DOHH2 (cell line): ENCODE measurements at regions not wholly inside any gene's neighbourhood (a gene's known extent, or its start where the extent isn't known, plus 50 kb on each side); places are given as distances from the start of the nearest gene placed in this dataset.

Source experiments
- H3F3A ChIP-seq: fragments of 200-600 bp; sonication (generic), shearing (Covaris generic); 2 replicates; pipeline ENCODE4 v1.6.0; 2016; ENCODE audit warnings: antibody characterized with exemption, mild to moderate bottlenecking; ENCODE audit not compliant: control insufficient read depth, insufficient read depth
- H3K27ac ChIP-seq: fragments of 200-600 bp; sonication (generic); 2 replicates; pipeline ENCODE4 v1.5.1; 2014; ENCODE audit warnings: low read depth, mild to moderate bottlenecking, low read length, moderate library complexity
- H3K27me3 ChIP-seq: fragments of 200-600 bp; sonication (generic); 2 replicates; pipeline ENCODE4 v1.6.1; 2014; ENCODE audit warnings: mild to moderate bottlenecking, low read length, mixed read lengths; ENCODE audit not compliant: control insufficient read depth
- H3K36me3 ChIP-seq: fragments of 200-600 bp; sonication (generic); 2 replicates; pipeline ENCODE4 v1.6.1; 2014; ENCODE audit warnings: mild to moderate bottlenecking, low read length, moderate library complexity, mixed read lengths; ENCODE audit not compliant: control insufficient read depth
- H3K4me1 ChIP-seq: fragments of 200-600 bp; sonication (generic); 2 replicates; pipeline ENCODE4 v1.6.1; 2014; ENCODE audit warnings: mild to moderate bottlenecking, low read length, mixed read lengths; ENCODE audit not compliant: control insufficient read depth
- H3K4me2 ChIP-seq: fragments of 200-600 bp; sonication (generic); 2 replicates; pipeline ENCODE4 v1.6.0; 2014; ENCODE audit warnings: mild to moderate bottlenecking, low read length, moderate library complexity
- H3K4me3 ChIP-seq: fragments of 200-600 bp; sonication (generic); 2 replicates; pipeline ENCODE4 v1.5.1; 2014; ENCODE audit warnings: mild to moderate bottlenecking, low read length, mixed read lengths
- H3K79me2 ChIP-seq: fragments of 200-600 bp; sonication (generic); 2 replicates; pipeline ENCODE4 v1.6.1; 2014; ENCODE audit warnings: mild to moderate bottlenecking, low read length, mixed read lengths; ENCODE audit not compliant: control insufficient read depth
- H3K9me2 ChIP-seq: fragments of 200-600 bp; sonication (generic); replicated peaks from 2 replicates; pipeline ENCODE4 v1.6.1; 2014; ENCODE audit warnings: mild to moderate bottlenecking, low read length, mixed read lengths; ENCODE audit not compliant: control insufficient read depth
- H3K9me3 ChIP-seq: fragments of 200-600 bp; sonication (generic); 2 replicates; pipeline ENCODE4 v1.6.1; 2014; ENCODE audit warnings: antibody characterized with exemption, low read length, mixed read lengths; ENCODE audit not compliant: control insufficient read depth, insufficient read depth
- H4K20me1 ChIP-seq: fragments of 200-600 bp; sonication (generic); 2 replicates; pipeline ENCODE4 v1.6.0; 2014; ENCODE audit warnings: low read depth, mild to moderate bottlenecking, antibody characterized with exemption, low read length, moderate library complexity; ENCODE audit not compliant: control insufficient read depth, insufficient read depth
- EZH2phosphoT487 ChIP-seq: fragments of 200-600 bp; sonication (generic); IDR thresholded peaks from 2 replicates; pipeline ENCODE4 v1.6.1; 2017; ENCODE audit warnings: borderline replicate concordance, mild to moderate bottlenecking, antibody characterized with exemption, low read length, moderate library complexity, mixed read lengths
- TF ChIP-seq, protein P1 (sequence below): fragments of 200-600 bp; sonication (generic); IDR thresholded peaks from one replicate; pipeline ENCODE4 v1.5.1; 2014; ENCODE audit warnings: antibody characterized with exemption, mild to moderate bottlenecking, low read depth, low read length; ENCODE audit not compliant: poor library complexity, severe bottlenecking

DNA sequence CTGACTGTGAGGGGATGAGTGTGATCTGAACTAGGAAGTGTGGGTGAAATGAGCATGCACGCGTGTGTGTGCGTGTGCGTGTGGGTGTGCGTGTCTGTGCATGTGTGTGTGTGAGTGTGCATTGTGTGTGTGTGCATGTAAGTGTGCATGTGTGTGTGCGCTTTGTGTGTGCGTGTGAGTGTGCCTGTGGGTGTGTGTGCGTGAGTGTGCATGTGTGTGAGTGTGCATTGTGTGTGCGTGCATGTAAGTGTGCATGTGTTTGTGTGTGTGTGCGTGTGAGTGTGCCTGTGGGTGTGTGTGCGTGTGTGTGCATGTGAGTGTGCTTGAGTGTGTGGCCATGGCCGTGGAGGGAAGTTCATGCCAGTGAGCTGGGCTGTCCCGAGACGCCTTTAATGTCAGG lies 76.3 kb downstream of the RTP5 start:
- Histone ChIP-seq H3K4me2 (no peak overlapping the region), H4K20me1 (no peaks in the 10 kb centered on the region), H3K79me2 (no peaks in the 10 kb centered on the region), H3K4me3 (no peak overlapping the region), H3K4me1 (peaks cover 4% of the 10 kb centered on the region), H3K27me3 (no peaks in the 10 kb centered on the region), H3K9me3 (no peaks in the 10 kb centered on the region), H3K27ac (no peak overlapping the region), H3K9me2 (no peaks in the 10 kb centered on the region), H3K36me3 (no peaks in the 10 kb centered on the region), H3F3A (no peaks in the 10 kb centered on the region)
- no peak for TF ChIP-seq EZH2phosphoT487
- TF ChIP-seq, protein P1, sequence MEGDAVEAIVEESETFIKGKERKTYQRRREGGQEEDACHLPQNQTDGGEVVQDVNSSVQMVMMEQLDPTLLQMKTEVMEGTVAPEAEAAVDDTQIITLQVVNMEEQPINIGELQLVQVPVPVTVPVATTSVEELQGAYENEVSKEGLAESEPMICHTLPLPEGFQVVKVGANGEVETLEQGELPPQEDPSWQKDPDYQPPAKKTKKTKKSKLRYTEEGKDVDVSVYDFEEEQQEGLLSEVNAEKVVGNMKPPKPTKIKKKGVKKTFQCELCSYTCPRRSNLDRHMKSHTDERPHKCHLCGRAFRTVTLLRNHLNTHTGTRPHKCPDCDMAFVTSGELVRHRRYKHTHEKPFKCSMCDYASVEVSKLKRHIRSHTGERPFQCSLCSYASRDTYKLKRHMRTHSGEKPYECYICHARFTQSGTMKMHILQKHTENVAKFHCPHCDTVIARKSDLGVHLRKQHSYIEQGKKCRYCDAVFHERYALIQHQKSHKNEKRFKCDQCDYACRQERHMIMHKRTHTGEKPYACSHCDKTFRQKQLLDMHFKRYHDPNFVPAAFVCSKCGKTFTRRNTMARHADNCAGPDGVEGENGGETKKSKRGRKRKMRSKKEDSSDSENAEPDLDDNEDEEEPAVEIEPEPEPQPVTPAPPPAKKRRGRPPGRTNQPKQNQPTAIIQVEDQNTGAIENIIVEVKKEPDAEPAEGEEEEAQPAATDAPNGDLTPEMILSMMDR: no peak

DNA sequence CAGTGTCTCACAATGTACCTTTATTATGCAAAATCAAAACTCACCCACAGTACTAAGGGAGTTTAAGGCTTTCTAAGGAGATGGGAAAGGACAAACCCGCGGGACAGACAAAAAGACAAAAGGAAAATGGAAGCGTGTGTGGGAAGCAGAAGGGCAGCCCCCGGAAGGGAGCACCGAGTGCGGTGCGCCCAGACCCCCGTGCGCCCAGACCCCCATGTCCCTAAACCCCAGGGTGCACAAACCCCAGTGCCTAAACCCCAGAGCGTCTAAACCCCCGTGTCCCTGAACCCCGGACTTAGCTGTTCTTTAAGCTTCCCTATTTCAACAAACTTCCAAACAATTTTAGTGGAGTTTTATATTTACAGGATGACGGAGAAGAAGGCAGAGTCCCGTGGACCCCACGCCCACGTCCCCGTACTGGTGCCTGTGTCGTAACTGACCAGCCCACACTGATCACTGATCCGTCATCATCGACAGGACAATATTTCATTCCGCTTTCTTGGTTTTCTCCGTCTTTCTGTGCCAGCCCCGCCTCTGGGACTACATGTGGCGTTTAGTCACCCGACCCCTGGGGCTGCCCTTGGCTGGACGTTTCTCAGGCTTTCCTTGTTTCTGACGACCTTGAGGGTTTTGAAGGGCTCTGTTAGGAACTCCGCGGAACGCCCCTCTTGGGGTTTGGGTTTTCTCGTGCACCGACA lies 76.9 kb downstream of the RTP5 start:
- Histone ChIP-seq H3K9me3 (no peaks in the 10 kb centered on the region), H3K27ac (no peak overlapping the region), H3K36me3 (no peaks in the 10 kb centered on the region), H3K4me2 (no peak overlapping the region), H3K9me2 (no peaks in the 10 kb centered on the region), H3K4me1 (peaks cover 10% of the 10 kb centered on the region), H3K79me2 (no peaks in the 10 kb centered on the region), H3K27me3 (no peaks in the 10 kb centered on the region), H3F3A (no peaks in the 10 kb centered on the region), H3K4me3 (no peak overlapping the region), H4K20me1 (no peaks in the 10 kb centered on the region)
- no peak for TF ChIP-seq EZH2phosphoT487
- TF ChIP-seq, protein P1: no peak

DNA sequence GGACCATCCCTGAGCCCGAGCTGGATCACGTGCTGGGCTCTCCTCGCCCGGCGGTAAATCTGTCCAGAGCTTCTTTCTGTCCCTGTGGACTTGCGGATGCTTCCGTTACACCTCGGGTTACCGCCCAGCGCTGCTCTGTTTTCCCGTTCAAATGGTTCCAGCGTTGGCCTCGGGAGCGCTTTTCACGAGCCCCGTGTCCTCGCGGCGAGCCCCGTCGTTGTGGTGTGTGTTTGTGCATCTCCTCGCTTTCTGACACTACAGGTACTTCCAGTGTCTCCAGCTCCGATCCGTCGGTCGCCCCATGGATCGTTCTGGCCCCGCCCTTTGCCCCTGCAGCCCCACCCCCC lies 77.4 kb downstream of the RTP5 start:
- no peaks in the 10 kb centered on the region for H4K20me1 ChIP-seq

More for the DNA sequence above, 77.4 kb downstream of the RTP5 start:
- H3F3A ChIP-seq: no peaks in the 10 kb centered on the region
- H3K27me3 ChIP-seq: no peaks in the 10 kb centered on the region
- H3K27ac ChIP-seq: no peak overlapping the region
- TF ChIP-seq EZH2phosphoT487: no peak
- TF ChIP-seq, protein P1: no peak
- H3K79me2 ChIP-seq: no peaks in the 10 kb centered on the region
- H3K4me3 ChIP-seq: no peak overlapping the region
- no peaks in the 10 kb centered on the region for H3K9me3 ChIP-seq
- H3K4me1 ChIP-seq: peaks cover 11% of the 10 kb centered on the region
- no peaks in the 10 kb centered on the region for H3K9me2 ChIP-seq
- H3K4me2 ChIP-seq: no peak overlapping the region
- no peaks in the 10 kb centered on the region for H3K36me3 ChIP-seq
